Fibroblast of villous mesenchyme (primary cell): ENCODE measurements at regions not wholly inside any gene's neighbourhood (a gene's known extent, or its start where the extent isn't known, plus 50 kb on each side); places are given as distances from the start of the nearest gene placed in this dataset.

Source experiments
- DNase-seq: peaks from one replicate; pipeline ENCODE4 v3.0.0-alpha.2; 2010; ENCODE audit warnings: low read depth
- H3K4me3 ChIP-seq: 2 replicates; pipeline ENCODE4 v1.5.1; 2011; ENCODE audit warnings: low read depth, mild to moderate bottlenecking, low read length
- CTCF ChIP-seq: IDR thresholded peaks from 2 replicates; pipeline ENCODE4 v1.5.1; 2012; ENCODE audit warnings: low read depth, mild to moderate bottlenecking, low read length; ENCODE audit not compliant: insufficient read depth

GRCh38 chr6:43865086-43865485 is 95.1 kb downstream of the VEGFA start:
- DNase-seq, result no peak
- H3K4me3 ChIP-seq, result no peak overlapping the region
- TF ChIP-seq CTCF, result no peak

- H3K4me3 ChIP-seq, result no peak overlapping the region
- no peak for DNase-seq
- TF ChIP-seq CTCF, result no peak
Measured at GRCh38 chr6:43862925-43863324, 92.9 kb downstream of the VEGFA start.

DNA sequence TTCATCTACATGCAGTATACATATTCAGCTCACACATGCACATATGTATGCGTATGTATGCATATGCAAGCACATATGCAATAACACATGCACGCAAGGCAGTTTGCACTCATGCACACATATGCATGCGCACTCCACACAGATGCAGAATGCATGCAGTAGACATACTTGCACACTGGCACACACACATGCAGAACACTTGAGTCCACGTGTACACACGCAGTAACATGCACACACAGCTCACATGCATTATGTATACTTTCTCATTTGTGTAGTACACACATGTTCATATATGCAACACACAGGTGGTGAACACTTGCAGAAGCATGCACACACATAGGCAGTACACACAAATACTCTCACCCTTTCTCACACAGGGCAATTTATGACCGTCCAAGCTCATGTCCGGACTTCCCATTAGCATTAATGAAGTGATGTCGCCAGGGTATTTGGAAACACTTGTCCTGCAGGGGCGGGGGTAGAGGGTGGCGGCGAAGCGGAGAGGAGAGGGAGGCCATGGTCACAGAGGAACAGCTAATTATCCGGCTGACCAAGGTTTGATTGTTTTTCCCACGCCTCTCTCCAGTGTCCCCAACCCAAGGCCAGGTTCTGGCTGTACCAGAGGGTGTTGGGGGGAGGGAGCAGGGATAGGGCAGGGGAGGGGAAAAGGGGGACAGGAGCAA is 91.3 kb downstream of the VEGFA start:
- no peak for TF ChIP-seq CTCF
- H3K4me3 ChIP-seq, result no peak overlapping the region
- DNase-seq, result no peak

DNA sequence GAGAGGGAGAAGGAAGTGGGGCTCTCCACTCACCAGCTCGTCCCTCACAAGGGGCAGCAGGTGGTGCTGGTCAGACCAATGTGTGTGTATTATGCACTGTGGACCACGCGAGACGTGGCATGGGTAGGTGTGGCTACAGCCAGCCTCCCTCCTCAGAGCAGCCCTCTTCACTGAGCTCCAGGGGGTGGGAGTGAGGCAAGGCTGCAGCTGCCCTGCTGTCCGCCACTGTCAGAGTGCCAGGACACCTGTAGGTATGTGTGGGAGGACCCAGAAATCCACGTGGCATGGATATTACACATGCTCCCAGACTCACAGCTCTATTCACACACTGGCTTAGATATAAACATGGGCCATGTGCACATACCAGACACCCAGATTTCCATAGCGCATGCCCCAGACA is 90.3 kb downstream of the VEGFA start:
- no peak for DNase-seq
- no peak overlapping the region for H3K4me3 ChIP-seq
- TF ChIP-seq CTCF, result no peak

- DNase-seq, result no peak
- H3K4me3 ChIP-seq, result no peak overlapping the region
- no peak for TF ChIP-seq CTCF
Measured at GRCh38 chr6:43859213-43859612, 89.2 kb downstream of the VEGFA start.

- no peak for TF ChIP-seq CTCF
- no peak overlapping the region for H3K4me3 ChIP-seq
- no peak for DNase-seq
Measured at GRCh38 chr6:43858161-43859153, 88.4 kb downstream of the VEGFA start.
